Astrocyte of the spinal cord (primary cell): ENCODE measurements at regions not wholly inside any gene's neighbourhood (a gene's known extent, or its start where the extent isn't known, plus 50 kb on each side); places are given as distances from the start of the nearest gene placed in this dataset.

Experiments
- DNase-seq: peaks from one replicate; pipeline ENCODE4 v3.0.0; 2011; ENCODE audit warnings: low read depth, low spot score
- H3K4me3 ChIP-seq: 2 replicates; pipeline ENCODE4 v1.5.1; 2011; ENCODE audit warnings: low read depth, mild to moderate bottlenecking, low read length, moderate library complexity
- in situ Hi-C: cut with HindIII; loops from 2 replicates; pipeline ENCODE4 v1.10.0; 2017; ENCODE audit warnings: low sequenced_read_pairs
- TF ChIP-seq, protein P1 (sequence below): IDR thresholded peaks from 2 replicates; pipeline ENCODE4 v1.5.1; 2012; ENCODE audit warnings: low read depth, mild to moderate bottlenecking, low read length, inconsistent platforms

DNA sequence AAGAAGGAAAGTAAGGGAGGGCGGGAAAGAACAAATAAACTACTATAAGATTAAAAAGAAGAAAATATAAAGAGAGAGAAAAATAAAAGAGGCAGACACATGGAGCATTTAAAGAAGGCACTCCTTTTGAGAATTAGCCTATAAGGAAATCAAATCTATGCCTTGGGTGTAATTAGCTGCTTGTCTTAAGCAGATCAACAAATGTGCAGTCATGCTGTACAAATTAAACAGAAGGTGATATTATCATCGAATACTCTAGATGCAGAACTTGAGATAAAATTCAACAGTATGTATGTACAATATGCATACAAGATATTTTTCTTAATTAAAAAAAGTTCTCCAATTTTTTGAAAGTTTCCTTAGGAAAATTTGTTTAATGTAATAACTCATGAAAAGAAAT, 623.0 kb upstream of the CHORDC1 start:
- no peak overlapping the region for H3K4me3 ChIP-seq
- TF ChIP-seq, protein P1, sequence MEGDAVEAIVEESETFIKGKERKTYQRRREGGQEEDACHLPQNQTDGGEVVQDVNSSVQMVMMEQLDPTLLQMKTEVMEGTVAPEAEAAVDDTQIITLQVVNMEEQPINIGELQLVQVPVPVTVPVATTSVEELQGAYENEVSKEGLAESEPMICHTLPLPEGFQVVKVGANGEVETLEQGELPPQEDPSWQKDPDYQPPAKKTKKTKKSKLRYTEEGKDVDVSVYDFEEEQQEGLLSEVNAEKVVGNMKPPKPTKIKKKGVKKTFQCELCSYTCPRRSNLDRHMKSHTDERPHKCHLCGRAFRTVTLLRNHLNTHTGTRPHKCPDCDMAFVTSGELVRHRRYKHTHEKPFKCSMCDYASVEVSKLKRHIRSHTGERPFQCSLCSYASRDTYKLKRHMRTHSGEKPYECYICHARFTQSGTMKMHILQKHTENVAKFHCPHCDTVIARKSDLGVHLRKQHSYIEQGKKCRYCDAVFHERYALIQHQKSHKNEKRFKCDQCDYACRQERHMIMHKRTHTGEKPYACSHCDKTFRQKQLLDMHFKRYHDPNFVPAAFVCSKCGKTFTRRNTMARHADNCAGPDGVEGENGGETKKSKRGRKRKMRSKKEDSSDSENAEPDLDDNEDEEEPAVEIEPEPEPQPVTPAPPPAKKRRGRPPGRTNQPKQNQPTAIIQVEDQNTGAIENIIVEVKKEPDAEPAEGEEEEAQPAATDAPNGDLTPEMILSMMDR: no peak
- no peak for DNase-seq
- in situ Hi-C loops: no loop called here

DNA sequence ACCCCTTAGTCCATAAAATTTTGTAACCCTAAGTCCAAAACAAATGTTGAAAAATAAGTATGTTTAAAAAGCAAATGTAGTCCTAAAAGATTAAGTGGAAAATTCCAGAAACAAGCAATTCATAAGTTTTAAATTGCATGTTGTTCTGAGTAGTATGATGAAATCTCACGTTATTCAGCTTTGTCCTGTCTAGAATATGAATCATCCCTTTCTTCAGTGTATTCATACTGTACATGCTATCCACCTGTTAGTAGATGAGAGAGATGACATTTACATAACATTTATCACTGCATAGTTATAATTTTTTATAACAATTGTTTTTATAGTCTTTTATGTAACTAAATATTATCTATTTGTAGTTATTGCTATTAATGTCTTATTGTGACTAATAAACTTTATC, 622.3 kb upstream of the CHORDC1 start:
- in situ Hi-C loops: no loop called here
- TF ChIP-seq, protein P1: no peak

DNA sequence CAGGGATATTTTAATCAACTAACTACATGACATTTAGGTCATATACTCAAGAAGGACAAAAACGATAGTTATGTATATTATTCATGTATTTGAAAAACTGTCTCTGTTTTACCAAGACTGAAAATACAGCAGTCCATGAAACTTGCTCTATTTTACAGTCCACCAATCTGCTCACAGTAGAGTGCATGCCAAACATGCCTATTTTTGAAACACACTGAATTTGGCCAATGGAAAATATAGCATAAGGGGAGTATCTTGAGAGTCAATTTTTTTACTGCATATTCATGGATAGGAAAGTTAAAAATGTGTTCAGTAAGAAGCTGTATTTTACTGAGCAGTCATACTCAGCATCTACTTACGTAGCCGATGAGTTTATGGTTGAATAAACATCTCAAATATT, 621.2 kb upstream of the CHORDC1 start:
- TF ChIP-seq, protein P1: no peak
- H3K4me3 ChIP-seq: no peak overlapping the region
- DNase-seq: no peak
- in situ Hi-C loops: no loop called here

More for the DNA sequence above, 622.3 kb upstream of the CHORDC1 start:
- DNase-seq: no peak
- H3K4me3 ChIP-seq: no peak overlapping the region

DNA sequence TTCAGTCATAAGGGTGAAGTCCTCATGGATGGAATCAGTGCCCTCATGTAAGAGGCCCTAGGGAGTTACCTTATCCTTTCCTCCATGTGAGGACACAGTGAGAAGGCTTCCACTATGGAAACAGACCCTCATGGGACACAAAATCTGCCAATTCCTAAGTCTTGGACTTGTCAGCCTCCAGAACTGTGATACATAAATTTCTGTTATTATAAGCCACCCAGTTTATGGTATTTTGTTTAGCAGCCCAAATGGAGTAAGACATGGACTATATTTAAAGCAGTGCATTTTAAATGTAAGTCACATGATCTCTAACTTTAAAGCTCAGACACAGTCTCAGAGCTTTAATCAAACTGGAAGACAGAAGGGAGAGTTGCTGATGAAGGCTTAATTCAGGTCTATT, 619.8 kb upstream of the CHORDC1 start:
- DNase-seq: no peak
- H3K4me3 ChIP-seq: no peak overlapping the region
- in situ Hi-C loops: no loop called here
- TF ChIP-seq, protein P1: no peak

DNA sequence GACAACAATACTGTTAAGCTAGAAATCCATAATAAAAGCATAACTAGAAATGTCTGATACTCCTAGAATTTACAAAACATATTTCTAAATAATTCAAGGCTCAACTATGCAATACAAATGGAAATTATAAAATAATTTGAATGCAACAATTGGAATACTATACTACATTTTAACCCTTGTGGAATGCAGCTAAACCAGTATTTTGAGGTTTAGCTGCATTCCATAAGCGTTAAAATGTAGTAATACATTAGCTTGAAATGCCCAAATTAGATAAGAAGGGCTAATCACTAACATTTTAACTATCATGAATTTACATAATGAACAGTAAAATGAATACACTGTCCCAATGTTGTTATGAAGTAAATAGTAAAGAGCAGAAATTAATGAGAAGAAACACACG, 617.2 kb upstream of the CHORDC1 start:
- TF ChIP-seq, protein P1: no peak
- no peak overlapping the region for H3K4me3 ChIP-seq
- no peak for DNase-seq
- in situ Hi-C loops: no loop called here

DNA sequence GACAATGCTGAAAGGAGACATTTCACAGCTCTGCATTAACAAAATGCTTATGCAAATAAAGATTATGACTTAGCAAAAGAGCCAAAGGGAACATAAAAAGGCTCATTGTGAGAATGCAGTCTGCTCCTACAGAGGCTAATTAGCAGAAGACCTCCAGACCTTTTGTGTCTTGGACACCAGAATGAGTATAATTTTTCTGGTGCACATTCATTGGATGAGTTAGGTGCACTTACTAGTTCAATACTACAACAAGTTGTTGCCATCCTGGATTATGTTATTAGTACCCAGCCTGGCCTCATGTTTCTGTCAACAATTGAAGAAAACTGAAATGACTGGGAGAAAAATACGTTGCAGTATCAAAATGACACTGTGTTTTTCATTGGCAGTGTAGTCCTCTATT, 613.2 kb upstream of the CHORDC1 start:
- TF ChIP-seq, protein P1: no peak
- DNase-seq: no peak
- in situ Hi-C loops: no loop called here
- H3K4me3 ChIP-seq: no peak overlapping the region

DNA sequence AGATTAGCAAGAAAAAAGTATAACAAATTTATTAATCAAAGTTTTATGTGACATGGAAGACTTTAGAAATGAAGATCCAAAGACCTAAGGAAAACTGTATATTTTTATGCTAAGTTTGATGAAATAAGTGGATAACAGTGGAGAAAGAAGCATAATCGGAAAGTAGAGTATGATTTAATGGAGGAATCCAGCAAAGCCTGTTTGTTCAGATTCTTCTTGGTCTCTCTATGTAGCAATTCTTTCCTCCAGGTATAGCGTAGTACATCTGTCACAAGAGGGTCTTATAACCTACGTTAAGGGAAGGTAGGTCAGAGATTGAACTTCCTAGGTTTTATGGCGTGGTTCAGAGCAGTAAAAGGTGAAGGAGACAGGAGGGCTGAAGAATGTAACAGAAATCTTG, 600.6 kb upstream of the CHORDC1 start:
- TF ChIP-seq, protein P1: no peak

More for the DNA sequence above, 600.6 kb upstream of the CHORDC1 start:
- in situ Hi-C loops: no loop called here
- H3K4me3 ChIP-seq: no peak overlapping the region
- no peak for DNase-seq
